ENCODE measurements at regions not wholly inside any gene's neighbourhood (a gene's known extent, or its start where the extent isn't known, plus 50 kb on each side); places are given as distances from the start of the nearest gene placed in this dataset.
A peak's percentile ranks its signal among the peaks of the same experiment; 100 is the strongest.
"Not testable (repeated sequence)": the region's sequence is repeated elsewhere in the genome, so short reads cannot be mapped to it uniquely, and the experiment has no call there.

DNA sequence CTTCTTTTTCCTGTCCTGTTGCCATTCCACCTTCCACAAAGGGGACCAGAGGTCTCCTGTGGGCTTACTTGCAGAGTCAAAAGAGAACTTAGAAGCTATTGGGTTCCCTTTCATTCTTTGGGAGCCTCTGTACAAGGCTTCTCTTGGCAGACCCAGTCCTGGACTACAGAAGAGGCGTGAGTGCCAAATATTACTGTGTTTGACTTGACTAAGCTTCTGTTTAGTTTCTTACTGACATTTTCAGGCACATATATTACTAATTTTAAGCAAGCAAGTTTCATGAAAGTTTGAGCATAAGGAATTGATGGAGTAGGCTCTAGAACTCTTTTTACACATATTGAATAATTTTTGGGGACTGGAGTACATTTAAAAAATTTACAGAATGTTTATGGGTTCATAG, 254.4 kb downstream of the HAPSTR1 start:
- no peak for DNase-seq

DNA sequence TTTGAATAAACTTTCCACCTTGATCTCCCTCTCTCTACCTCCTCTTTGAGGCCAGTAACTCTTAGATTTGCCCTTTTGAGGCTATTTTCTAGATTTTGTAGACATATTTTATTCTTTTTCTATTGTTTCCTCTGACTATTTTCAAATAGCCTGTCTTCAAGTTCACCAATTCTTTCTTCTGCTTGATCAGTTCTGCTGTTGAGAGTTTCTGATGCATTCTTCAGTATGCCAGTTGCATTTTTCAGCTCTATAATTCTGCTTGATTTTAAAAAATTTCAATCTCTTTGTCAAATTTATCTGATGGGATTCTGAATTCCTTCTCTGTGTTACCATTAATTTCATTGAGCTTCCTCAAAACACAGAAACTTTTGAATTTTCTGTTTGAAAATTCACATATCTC, 257.5 kb downstream of the HAPSTR1 start:
- DNase-seq, result no peak

DNA sequence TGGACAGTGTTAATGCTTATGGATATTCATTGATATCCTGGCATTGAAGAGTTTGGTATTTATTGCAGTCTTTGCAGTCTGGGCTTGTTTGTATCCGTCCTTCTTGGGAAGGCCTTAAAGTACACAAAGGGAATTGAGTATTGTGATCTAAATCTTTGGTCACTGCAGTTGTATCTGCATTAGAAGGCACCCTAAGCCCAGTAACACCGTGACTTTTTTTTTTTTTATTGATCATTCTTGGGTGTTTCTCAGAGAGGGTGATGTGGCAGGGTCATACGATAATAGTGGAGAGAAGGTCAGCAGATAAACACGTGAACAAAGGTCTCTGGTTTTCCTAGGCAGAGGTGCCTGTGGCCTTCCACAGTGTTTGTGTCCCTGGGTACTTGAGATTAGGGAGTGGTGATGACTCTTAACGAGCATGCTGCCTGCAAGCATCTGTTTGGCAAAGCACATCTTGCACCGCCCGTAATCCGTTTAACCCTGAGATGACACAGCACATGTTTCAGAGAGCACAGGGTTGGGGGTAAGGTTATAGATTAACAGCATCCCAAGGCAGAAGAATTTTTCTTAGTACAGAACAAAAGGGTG, 258.0 kb downstream of the HAPSTR1 start:
- not testable (repeated sequence) for DNase-seq

DNA sequence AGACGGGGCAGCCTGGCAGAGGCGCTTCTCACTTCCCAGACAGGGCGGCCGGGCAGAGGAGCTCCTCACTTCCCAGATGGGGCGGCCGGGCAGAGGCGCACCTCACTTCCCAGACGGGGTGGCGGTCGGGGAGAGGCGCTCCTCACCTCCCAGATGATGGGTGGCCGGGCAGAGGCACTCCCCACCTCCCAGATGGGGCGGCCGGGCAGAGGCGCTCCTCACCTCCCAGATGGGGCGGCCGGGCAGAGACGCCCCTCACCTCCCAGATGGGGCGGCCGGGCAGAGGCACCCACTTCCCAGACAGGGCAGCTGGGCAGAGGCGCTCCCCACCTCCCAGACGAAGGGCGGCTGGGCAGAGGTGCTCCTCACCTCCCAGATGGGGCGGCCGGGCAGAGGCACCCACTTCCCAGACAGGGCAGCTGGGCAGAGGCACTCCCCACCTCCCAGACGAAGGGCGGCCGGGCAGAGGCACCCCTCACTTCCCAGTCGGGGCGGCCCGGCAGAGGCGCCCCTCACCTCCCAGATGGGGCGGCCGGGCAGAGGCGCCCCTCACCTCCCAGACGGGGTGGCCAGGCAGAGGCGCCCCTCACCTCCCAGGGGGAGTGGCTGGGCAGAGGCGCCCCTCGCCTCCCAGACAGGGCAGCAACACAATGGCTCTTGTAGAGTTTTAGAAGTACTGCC, 258.8 kb downstream of the HAPSTR1 start:
- not testable (repeated sequence) for DNase-seq

GRCh38 chr16:9351440-9351839, 260.0 kb downstream of the HAPSTR1 start:
- no peak for DNase-seq

GRCh38 chr16:9351841-9352434, 260.5 kb downstream of the HAPSTR1 start:
- no peak for DNase-seq

GRCh38 chr16:9357829-9358228, 266.4 kb downstream of the HAPSTR1 start:
- DNase-seq, result no peak

- DNase-seq, result no peak
These were observed 268.6 kb downstream of the HAPSTR1 start for GRCh38 chr16:9360075-9360474.

DNA sequence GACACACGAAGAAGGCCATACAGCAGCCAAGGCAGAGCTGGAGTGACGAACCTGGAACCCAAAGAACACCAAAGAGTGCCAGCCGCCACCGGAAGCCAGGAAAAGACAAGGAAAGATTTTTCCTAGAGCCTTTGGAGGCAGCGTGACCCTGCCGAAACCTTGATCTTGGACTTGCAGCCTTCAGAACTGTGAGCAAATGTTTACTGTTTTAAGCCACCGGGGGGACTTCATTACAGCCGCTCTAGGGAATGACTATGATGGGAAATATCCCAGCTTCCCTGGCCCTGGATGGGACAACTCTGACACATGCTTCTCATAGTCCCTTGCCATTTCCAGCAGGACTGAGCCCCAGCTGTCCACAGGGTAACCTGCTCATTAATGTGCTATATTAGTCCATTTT, 270.6 kb downstream of the HAPSTR1 start:
- DNase-seq, result no peak

DNA sequence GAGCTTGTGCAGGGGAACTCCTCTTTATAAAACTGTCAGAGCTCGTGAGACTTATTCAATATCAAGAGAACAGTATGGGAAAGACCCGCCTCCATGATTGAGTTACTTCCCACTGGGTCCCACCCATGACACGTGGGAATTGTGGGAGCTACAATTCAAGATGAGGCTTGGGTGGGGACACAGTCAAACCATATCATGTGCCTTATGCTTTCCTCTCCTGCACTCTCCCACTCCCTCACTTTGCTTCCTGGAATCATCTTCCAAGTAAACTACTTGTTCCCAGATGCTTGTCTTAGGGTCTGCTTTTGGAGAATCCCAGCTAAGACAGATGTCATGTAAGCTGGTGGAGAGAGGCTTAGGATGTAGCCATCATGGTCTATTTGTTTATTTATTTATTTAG, 271.2 kb downstream of the HAPSTR1 start:
- no peak for DNase-seq

DNA sequence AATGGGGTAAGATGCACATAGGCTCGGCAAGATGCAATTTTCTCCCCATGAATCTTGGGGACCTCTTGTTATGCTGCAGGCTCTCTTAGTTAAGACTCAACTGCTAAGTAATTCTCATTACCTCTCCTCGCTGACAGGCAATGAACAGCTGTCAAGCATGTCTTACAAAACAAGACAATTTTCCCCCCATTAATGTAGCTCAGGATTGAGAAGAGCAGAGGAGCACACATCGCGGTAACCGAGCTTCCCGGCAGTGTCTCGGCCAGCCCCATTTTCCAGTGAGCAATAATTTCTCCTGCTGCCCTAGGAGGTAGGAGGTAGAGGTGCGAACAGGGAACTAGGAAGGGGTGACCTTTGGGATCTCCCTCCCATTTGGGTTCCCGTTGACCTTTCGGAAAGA, 272.1 kb downstream of the HAPSTR1 start:
- DNase-seq, result no peak

DNA sequence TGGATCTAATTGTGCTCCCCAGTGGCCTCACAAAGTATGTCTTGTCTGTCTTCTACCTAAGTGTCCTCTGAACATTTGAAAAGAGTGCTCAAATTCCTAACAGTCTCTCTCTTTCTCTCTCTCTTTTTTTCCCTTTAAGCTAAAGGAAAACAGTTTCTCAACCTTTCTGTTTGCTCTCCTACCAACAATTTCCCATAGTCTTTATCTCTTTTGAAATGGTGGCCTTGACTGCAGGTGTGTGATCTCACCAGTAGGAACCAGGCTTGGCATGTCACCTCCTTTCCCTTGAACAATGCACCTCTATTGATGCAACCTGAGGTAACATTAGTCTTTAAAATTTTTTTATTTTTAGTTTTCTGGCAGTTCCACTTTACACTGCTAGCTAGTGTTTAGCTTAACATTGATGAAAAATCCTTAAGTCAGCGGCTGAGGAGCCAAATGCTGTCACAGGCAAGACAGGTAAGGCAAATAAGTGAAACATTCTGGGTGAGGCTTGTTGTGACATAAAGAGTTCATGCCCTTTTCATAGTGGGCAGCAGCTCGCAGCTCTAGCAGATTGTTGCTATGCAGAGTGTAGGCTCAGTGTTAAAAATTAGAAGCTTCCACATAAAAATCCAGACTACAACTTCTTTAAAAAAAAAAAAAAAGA, 273.4 kb downstream of the HAPSTR1 start:
- no peak for DNase-seq

GRCh38 chr16:9365370-9365728, 273.9 kb downstream of the HAPSTR1 start:
- DNase-seq, result no peak

- no peak for DNase-seq
These were observed 274.9 kb downstream of the HAPSTR1 start for GRCh38 chr16:9366048-9366969.

- DNase-seq, result no peak
These were observed 278.6 kb downstream of the HAPSTR1 start for GRCh38 chr16:9370061-9370491.

GRCh38 chr16:9371713-9372448, 280.4 kb downstream of the HAPSTR1 start:
- DNase-seq, result no peak

- DNase-seq, result no peak
These were observed 281.8 kb downstream of the HAPSTR1 start for GRCh38 chr16:9372934-9373890.

GRCh38 chr16:9374061-9374460, 282.6 kb downstream of the HAPSTR1 start:
- no peak for DNase-seq

GRCh38 chr16:9378876-9379275, 287.4 kb downstream of the HAPSTR1 start:
- DNase-seq, result peak in 2 of 3 donors; percentile 17 to 18

- DNase-seq, result no peak
These were observed 288.8 kb downstream of the HAPSTR1 start for GRCh38 chr16:9380221-9380620.

DNA sequence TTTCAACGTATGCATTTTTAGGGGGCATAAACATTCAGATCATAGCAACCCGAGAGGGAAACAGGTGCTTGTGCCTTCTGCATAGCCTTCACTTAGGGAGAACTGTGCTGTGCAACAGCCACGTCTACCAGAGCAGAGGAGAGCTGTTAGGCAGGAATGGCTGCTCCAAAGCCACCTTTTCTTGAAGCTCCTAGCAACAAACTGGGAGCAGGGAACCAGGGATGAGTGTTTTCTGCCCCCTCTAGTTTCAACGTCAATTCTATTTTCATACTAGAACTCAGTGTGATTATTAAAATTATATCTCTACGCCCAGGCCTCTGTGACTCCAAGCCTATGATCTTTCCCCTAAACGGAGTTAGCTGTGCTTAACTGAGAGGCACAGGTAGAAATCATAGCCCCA, 290.0 kb downstream of the HAPSTR1 start:
- no peak for DNase-seq

All from suppressor macrophage treated with lipopolysaccharide for 1 hour (primary cell).